ENCODE measurements at regions not wholly inside any gene's neighbourhood (a gene's known extent, or its start where the extent isn't known, plus 50 kb on each side); places are given as distances from the start of the nearest gene placed in this dataset.

- TF ChIP-seq CTCF (IDR thresholded peaks at IDR 0.05; ENCODE audit: extremely low read depth in 1 of 2, insufficient read depth in 1 of 2, low read depth in 1 of 2, low read length in 2 of 2), result no peak
- TF ChIP-seq EZH2 (IDR thresholded peaks at IDR 0.05; ENCODE audit: borderline replicate concordance, low read depth, low read length, severe bottlenecking), result no peak
- no peak for TF ChIP-seq POLR2AphosphoS5 (IDR thresholded peaks at IDR 0.05; ENCODE audit: insufficient read depth, low read depth, low read length)
- no peak for TF ChIP-seq MYC (IDR thresholded peaks at IDR 0.05; ENCODE audit: low read depth, low read length)
- TF ChIP-seq GATA2 (IDR thresholded peaks at IDR 0.05; ENCODE audit: insufficient read depth, insufficient read length, low read depth, low read length), result no peak
- no peak for TF ChIP-seq FOS (IDR thresholded peaks at IDR 0.05; ENCODE audit: borderline replicate concordance, insufficient read depth, low read length)
- no peak for TF ChIP-seq JUN (IDR thresholded peaks at IDR 0.05; ENCODE audit: borderline replicate concordance, insufficient read depth, insufficient read length, low read depth)
- TF ChIP-seq POLR2A (IDR thresholded peaks at IDR 0.05; ENCODE audit: low read depth, low read length), result no peak
Measured at GRCh38 chr4:96827086-96827485, 987.2 kb downstream of the PDHA2 start.
